ENCODE measurements at regions not wholly inside any gene's neighbourhood (a gene's known extent, or its start where the extent isn't known, plus 50 kb on each side); places are given as distances from the start of the nearest gene placed in this dataset.

GRCh38 chr22:48323746-48324145 lies 1503.9 kb downstream of the BRD1 start:
- Histone ChIP-seq H4K91ac (ENCODE audit: low read depth, low read length, poor library complexity) (no peak overlapping the region), H2BK120ac (ENCODE audit: low read depth, low read length) (no peak overlapping the region), H2AK5ac (ENCODE audit: low read depth, low read length) (no peak overlapping the region), H2BK15ac (ENCODE audit: low read length) (no peak overlapping the region), H3K18ac (ENCODE audit: low read length) (peak overlapping the region; percentile 7), H3K79me1 (ENCODE audit: low read depth, low read length) (no peaks in the 10 kb centered on the region), H2AFZ (ENCODE audit: low read length) (no peak overlapping the region), H4K8ac (ENCODE audit: low read depth, low read length) (no peak overlapping the region), H3K27ac (replicated peaks; ENCODE audit: low read length) (no peak overlapping the region), H3K9ac (ENCODE audit: low read depth, low read length, poor library complexity) (no peak overlapping the region), H3K27me3 (ENCODE audit: control insufficient read depth in 3 of 3, insufficient read depth in 3 of 3, low read depth in 1 of 3, low read length in 3 of 3) (no peaks in the 10 kb centered on the region), H3K36me3 (replicated peaks in 1 of 2; ENCODE audit: control insufficient read depth in 2 of 2, insufficient read depth in 2 of 2, low read length in 2 of 2) (no peaks in the 10 kb centered on the region), H3K9me3 (replicated peaks in 1 of 2; ENCODE audit: control insufficient read depth in 2 of 2, insufficient read depth in 1 of 2, low read depth in 1 of 2, low read length in 2 of 2) (peaks cover 0 to 9% of the 10 kb centered on the region in 2 donors), H2BK12ac (ENCODE audit: low read length) (no peak overlapping the region), H3K4ac (ENCODE audit: low read length) (no peak overlapping the region), H3K4me2 (ENCODE audit: insufficient read depth, low read length, poor library complexity, severe bottlenecking) (no peak overlapping the region), H3K14ac (ENCODE audit: low read length) (no peak overlapping the region), H3K4me3 (ENCODE audit: low read length in 2 of 2) (no peak overlapping the region), H3K23ac (ENCODE audit: low read depth, low read length, poor library complexity) (no peak overlapping the region), H2BK5ac (ENCODE audit: low read length) (no peak overlapping the region), H3K4me1 (ENCODE audit: control insufficient read depth in 2 of 2, insufficient read depth in 1 of 2, low read depth in 1 of 2, low read length in 2 of 2) (peaks cover 0 to 7% of the 10 kb centered on the region in 2 donors)
- WGBS, 2 donors (ENCODE audit: extremely low coverage in 2 of 2, insufficient read length in 2 of 2, insufficient replicate concordance in 1 of 2): no CpG with 5 or more reads among the region's 7 CpGs
- no peak for DNase-seq (ENCODE audit: low spot score)

DNA sequence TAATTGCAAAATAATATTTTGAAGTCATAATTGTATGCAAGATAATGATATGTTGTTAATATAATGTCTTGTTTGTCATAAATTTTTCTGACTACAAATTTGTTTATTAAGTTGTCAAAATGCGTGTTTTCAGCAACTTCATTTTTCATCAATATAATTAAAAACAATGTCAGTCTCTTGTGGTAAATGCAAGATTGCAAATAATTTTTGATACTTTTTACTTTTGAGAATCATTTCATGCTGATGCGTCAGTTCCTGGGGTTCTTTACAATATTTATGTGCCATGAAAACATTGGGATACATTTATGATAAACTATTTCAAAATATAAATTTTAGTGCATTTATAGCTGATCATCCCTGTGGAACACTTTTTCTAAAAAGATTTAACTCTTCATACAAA lies 1504.8 kb downstream of the BRD1 start:
- H4K91ac ChIP-seq (ENCODE audit: low read depth, low read length, poor library complexity): no peak overlapping the region

DNA sequence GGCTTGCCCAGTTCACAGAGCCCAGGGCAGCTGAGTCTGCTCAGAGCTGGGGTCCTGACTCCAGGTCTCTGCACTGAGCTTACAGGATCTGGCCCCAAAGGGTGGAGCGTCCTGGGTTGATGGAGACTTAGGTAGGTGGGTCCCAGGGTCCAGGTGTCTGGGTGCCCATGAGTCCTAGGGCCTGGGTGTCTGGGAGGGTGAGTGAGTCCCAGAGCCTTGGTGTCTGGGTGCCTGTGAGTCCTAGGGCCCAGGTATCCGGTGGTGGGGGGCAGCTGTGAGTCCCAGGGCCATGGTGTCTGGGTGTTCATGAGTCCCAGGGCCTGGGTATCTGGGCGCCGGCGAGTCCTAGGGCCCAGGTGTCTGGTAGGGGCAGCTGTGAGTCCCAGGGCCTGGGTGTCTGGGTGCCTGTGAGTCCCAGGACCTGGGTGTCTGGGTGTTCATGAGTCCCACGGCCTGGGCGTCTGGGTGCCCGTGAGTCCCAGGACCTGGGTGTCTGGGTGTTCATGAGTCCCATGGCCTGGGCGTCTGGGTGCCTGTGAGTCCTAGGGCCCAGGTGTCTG lies 1505.6 kb downstream of the BRD1 start:
- Histone ChIP-seq H3K27me3 (ENCODE audit: control insufficient read depth in 3 of 3, insufficient read depth in 3 of 3, low read depth in 1 of 3, low read length in 3 of 3) (no peaks in the 10 kb centered on the region), H4K91ac (ENCODE audit: low read depth, low read length, poor library complexity) (no peak overlapping the region), H3K27ac (replicated peaks; ENCODE audit: low read length) (no peak overlapping the region), H3K23ac (ENCODE audit: low read depth, low read length, poor library complexity) (no peak overlapping the region), H2BK12ac (ENCODE audit: low read length) (no peak overlapping the region), H3K4me1 (ENCODE audit: control insufficient read depth in 2 of 2, insufficient read depth in 1 of 2, low read depth in 1 of 2, low read length in 2 of 2) (peaks cover 0 to 7% of the 10 kb centered on the region in 2 donors), H2AFZ (ENCODE audit: low read length) (no peak overlapping the region), H3K9me3 (replicated peaks in 1 of 2; ENCODE audit: control insufficient read depth in 2 of 2, insufficient read depth in 1 of 2, low read depth in 1 of 2, low read length in 2 of 2) (peaks cover 0 to 9% of the 10 kb centered on the region in 2 donors), H2BK15ac (ENCODE audit: low read length) (no peak overlapping the region), H3K9ac (ENCODE audit: low read depth, low read length, poor library complexity) (peak overlapping the region; percentile 60), H2AK5ac (ENCODE audit: low read depth, low read length) (peak overlapping the region; percentile 61), H3K79me1 (ENCODE audit: low read depth, low read length) (no peaks in the 10 kb centered on the region), H2BK120ac (ENCODE audit: low read depth, low read length) (no peak overlapping the region), H3K4me2 (ENCODE audit: insufficient read depth, low read length, poor library complexity, severe bottlenecking) (no peak overlapping the region), H3K18ac (ENCODE audit: low read length) (peak overlapping the region; percentile 83), H3K4ac (ENCODE audit: low read length) (no peak overlapping the region), H4K8ac (ENCODE audit: low read depth, low read length) (peak overlapping the region; percentile 17), H2BK5ac (ENCODE audit: low read length) (peak overlapping the region; percentile 75), H3K4me3 (ENCODE audit: low read length in 2 of 2) (no peak overlapping the region), H3K14ac (ENCODE audit: low read length) (no peak overlapping the region), H3K36me3 (replicated peaks in 1 of 2; ENCODE audit: control insufficient read depth in 2 of 2, insufficient read depth in 2 of 2, low read length in 2 of 2) (no peaks in the 10 kb centered on the region)
- WGBS, 2 donors (ENCODE audit: extremely low coverage in 2 of 2, insufficient read length in 2 of 2, insufficient replicate concordance in 1 of 2): no CpG with 5 or more reads among the region's 9 CpGs
- DNase-seq (ENCODE audit: low spot score): no peak

More for the DNA sequence above, 1504.8 kb downstream of the BRD1 start:
- WGBS, 2 donors (ENCODE audit: extremely low coverage in 2 of 2, insufficient read length in 2 of 2, insufficient replicate concordance in 1 of 2): no CpG with 5 or more reads among the region's 2 CpGs
- H3K4me1 ChIP-seq (ENCODE audit: control insufficient read depth in 2 of 2, insufficient read depth in 1 of 2, low read depth in 1 of 2, low read length in 2 of 2): peaks cover 0 to 7% of the 10 kb centered on the region in 2 donors
- H3K27me3 ChIP-seq (ENCODE audit: control insufficient read depth in 3 of 3, insufficient read depth in 3 of 3, low read depth in 1 of 3, low read length in 3 of 3): no peaks in the 10 kb centered on the region
- H2BK5ac ChIP-seq (ENCODE audit: low read length): no peak overlapping the region
- H2BK120ac ChIP-seq (ENCODE audit: low read depth, low read length): no peak overlapping the region
- H3K36me3 ChIP-seq (replicated peaks in 1 of 2; ENCODE audit: control insufficient read depth in 2 of 2, insufficient read depth in 2 of 2, low read length in 2 of 2): no peaks in the 10 kb centered on the region
- no peak overlapping the region for H2AFZ ChIP-seq (ENCODE audit: low read length)
- H3K27ac ChIP-seq (replicated peaks; ENCODE audit: low read length): no peak overlapping the region
- no peaks in the 10 kb centered on the region for H3K79me1 ChIP-seq (ENCODE audit: low read depth, low read length)
- no peak overlapping the region for H3K9ac ChIP-seq (ENCODE audit: low read depth, low read length, poor library complexity)
- no peak for DNase-seq (ENCODE audit: low spot score)
- no peak overlapping the region for H3K4ac ChIP-seq (ENCODE audit: low read length)
- no peak overlapping the region for H2BK15ac ChIP-seq (ENCODE audit: low read length)
- H3K23ac ChIP-seq (ENCODE audit: low read depth, low read length, poor library complexity): no peak overlapping the region
- no peak overlapping the region for H3K18ac ChIP-seq (ENCODE audit: low read length)
- H3K14ac ChIP-seq (ENCODE audit: low read length): no peak overlapping the region
- no peak overlapping the region for H4K8ac ChIP-seq (ENCODE audit: low read depth, low read length)
- peaks cover 0 to 9% of the 10 kb centered on the region in 2 donors for H3K9me3 ChIP-seq (replicated peaks in 1 of 2; ENCODE audit: control insufficient read depth in 2 of 2, insufficient read depth in 1 of 2, low read depth in 1 of 2, low read length in 2 of 2)
- no peak overlapping the region for H2AK5ac ChIP-seq (ENCODE audit: low read depth, low read length)
- no peak overlapping the region for H3K4me3 ChIP-seq (ENCODE audit: low read length in 2 of 2)
- no peak overlapping the region for H2BK12ac ChIP-seq (ENCODE audit: low read length)
- H3K4me2 ChIP-seq (ENCODE audit: insufficient read depth, low read length, poor library complexity, severe bottlenecking): no peak overlapping the region

- DNase-seq (ENCODE audit: low spot score): no peak
- no peak overlapping the region for H2BK15ac ChIP-seq (ENCODE audit: low read length)
- no peak overlapping the region for H3K4me2 ChIP-seq (ENCODE audit: insufficient read depth, low read length, poor library complexity, severe bottlenecking)
- no peak overlapping the region for H4K91ac ChIP-seq (ENCODE audit: low read depth, low read length, poor library complexity)
- no peak overlapping the region for H4K8ac ChIP-seq (ENCODE audit: low read depth, low read length)
- no peaks in the 10 kb centered on the region for H3K27me3 ChIP-seq (ENCODE audit: control insufficient read depth in 3 of 3, insufficient read depth in 3 of 3, low read depth in 1 of 3, low read length in 3 of 3)
- H3K79me1 ChIP-seq (ENCODE audit: low read depth, low read length): no peaks in the 10 kb centered on the region
- H3K9ac ChIP-seq (ENCODE audit: low read depth, low read length, poor library complexity): no peak overlapping the region
- no peak overlapping the region for H2BK120ac ChIP-seq (ENCODE audit: low read depth, low read length)
- H3K4me3 ChIP-seq (ENCODE audit: low read length in 2 of 2): no peak overlapping the region
- H3K4ac ChIP-seq (ENCODE audit: low read length): no peak overlapping the region
- H3K36me3 ChIP-seq (replicated peaks in 1 of 2; ENCODE audit: control insufficient read depth in 2 of 2, insufficient read depth in 2 of 2, low read length in 2 of 2): no peaks in the 10 kb centered on the region
- H3K9me3 ChIP-seq (replicated peaks in 1 of 2; ENCODE audit: control insufficient read depth in 2 of 2, insufficient read depth in 1 of 2, low read depth in 1 of 2, low read length in 2 of 2): peaks cover 0 to 9% of the 10 kb centered on the region in 2 donors
- peaks cover 0 to 7% of the 10 kb centered on the region in 2 donors for H3K4me1 ChIP-seq (ENCODE audit: control insufficient read depth in 2 of 2, insufficient read depth in 1 of 2, low read depth in 1 of 2, low read length in 2 of 2)
- no peak overlapping the region for H3K23ac ChIP-seq (ENCODE audit: low read depth, low read length, poor library complexity)
- H3K14ac ChIP-seq (ENCODE audit: low read length): no peak overlapping the region
- no peak overlapping the region for H2BK12ac ChIP-seq (ENCODE audit: low read length)
- no peak overlapping the region for H3K27ac ChIP-seq (replicated peaks; ENCODE audit: low read length)
- peak overlapping the region; percentile 22 for H2AFZ ChIP-seq (ENCODE audit: low read length)
- H2BK5ac ChIP-seq (ENCODE audit: low read length): peak overlapping the region; percentile 84
- no CpG with 5 or more reads among the region's 18 CpGs for WGBS, 2 donors (ENCODE audit: extremely low coverage in 2 of 2, insufficient read length in 2 of 2, insufficient replicate concordance in 1 of 2)
- H3K18ac ChIP-seq (ENCODE audit: low read length): peak overlapping the region; percentile 93
- peak overlapping the region; percentile 64 for H2AK5ac ChIP-seq (ENCODE audit: low read depth, low read length)
Observed at GRCh38 chr22:48320683-48321451, 1506.8 kb downstream of the BRD1 start.
